GM21786 (cell line): ENCODE measurements at regions not wholly inside any gene's neighbourhood (a gene's known extent, or its start where the extent isn't known, plus 50 kb on each side); places are given as distances from the start of the nearest gene placed in this dataset.

Experiments
- ATAC-seq: cut with Tn5 transposase; IDR thresholded peaks from one replicate; pipeline ENCODE4 v1.9.1; 2021; ENCODE audit not compliant: unreplicated experiment

GRCh38 chr19:32188921-32189320 lies 156.5 kb upstream of the ZNF507 start:
- no peak for ATAC-seq

- no peak for ATAC-seq
Measured at GRCh38 chr19:32189956-32190706, 155.3 kb upstream of the ZNF507 start.

- ATAC-seq = no peak
Measured at GRCh38 chr19:32191921-32192320, 153.5 kb upstream of the ZNF507 start.

- no peak for ATAC-seq
Measured at GRCh38 chr19:32195706-32196610, 149.5 kb upstream of the ZNF507 start.

- ATAC-seq = no peak
Measured at GRCh38 chr19:32196690-32197420, 148.6 kb upstream of the ZNF507 start.

GRCh38 chr19:32197896-32198882 lies 147.2 kb upstream of the ZNF507 start:
- no peak for ATAC-seq

GRCh38 chr19:32199501-32200040 lies 145.8 kb upstream of the ZNF507 start:
- no peak for ATAC-seq

GRCh38 chr19:32200312-32201038 lies 144.9 kb upstream of the ZNF507 start:
- no peak for ATAC-seq

GRCh38 chr19:32201211-32201610 lies 144.2 kb upstream of the ZNF507 start:
- ATAC-seq = no peak

- no peak for ATAC-seq
Measured at GRCh38 chr19:32201636-32202051, 143.8 kb upstream of the ZNF507 start.

GRCh38 chr19:32202244-32202643 lies 143.2 kb upstream of the ZNF507 start:
- ATAC-seq = no peak

GRCh38 chr19:32203161-32203560 lies 142.2 kb upstream of the ZNF507 start:
- ATAC-seq = no peak

GRCh38 chr19:32206065-32206464 lies 139.3 kb upstream of the ZNF507 start:
- ATAC-seq = no peak

GRCh38 chr19:32208060-32208459 lies 137.3 kb upstream of the ZNF507 start:
- no peak for ATAC-seq

- no peak for ATAC-seq
Measured at GRCh38 chr19:32219392-32219791, 126.0 kb upstream of the ZNF507 start.

GRCh38 chr19:32219881-32220472 lies 125.4 kb upstream of the ZNF507 start:
- ATAC-seq = no peak

GRCh38 chr19:32220951-32221350 lies 124.5 kb upstream of the ZNF507 start:
- no peak for ATAC-seq

GRCh38 chr19:32222556-32222955 lies 122.9 kb upstream of the ZNF507 start:
- ATAC-seq = no peak

- ATAC-seq = no peak
Measured at GRCh38 chr19:32223106-32223505, 122.3 kb upstream of the ZNF507 start.
